SKM-1 (cell line): ENCODE measurements at regions not wholly inside any gene's neighbourhood (a gene's known extent, or its start where the extent isn't known, plus 50 kb on each side); places are given as distances from the start of the nearest gene placed in this dataset.

Source experiments
- DNase-seq: peaks from one replicate; lab custom pipeline; 2025; ENCODE audit not compliant: unreplicated experiment; lab: John Stamatoyannopoulos, UW

DNA sequence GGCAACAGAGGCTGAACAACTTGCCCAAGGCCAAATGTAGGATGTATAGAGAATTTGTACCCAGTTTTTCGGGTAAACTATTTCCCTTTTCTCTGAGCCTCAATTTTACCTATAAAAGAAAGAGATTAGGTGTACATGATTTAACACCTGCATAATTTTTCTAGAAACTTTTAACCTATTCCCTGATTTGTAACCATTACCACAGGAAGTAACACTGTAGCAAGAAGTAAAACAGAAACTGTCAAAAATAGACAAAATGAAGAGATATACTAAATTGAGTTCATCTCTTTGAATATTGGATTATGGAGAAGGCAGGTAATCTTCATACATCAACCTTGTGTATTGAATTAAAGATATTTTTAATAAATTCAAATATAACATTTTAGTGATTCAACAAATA, 136.2 kb downstream of the ZC3H11B start:
- DNase-seq = no peak

- no peak for DNase-seq
Measured at GRCh38 chr1:219476116-219476515, 136.8 kb downstream of the ZC3H11B start.

- no peak for DNase-seq
Measured at GRCh38 chr1:219472596-219472995, 140.3 kb downstream of the ZC3H11B start.

DNA sequence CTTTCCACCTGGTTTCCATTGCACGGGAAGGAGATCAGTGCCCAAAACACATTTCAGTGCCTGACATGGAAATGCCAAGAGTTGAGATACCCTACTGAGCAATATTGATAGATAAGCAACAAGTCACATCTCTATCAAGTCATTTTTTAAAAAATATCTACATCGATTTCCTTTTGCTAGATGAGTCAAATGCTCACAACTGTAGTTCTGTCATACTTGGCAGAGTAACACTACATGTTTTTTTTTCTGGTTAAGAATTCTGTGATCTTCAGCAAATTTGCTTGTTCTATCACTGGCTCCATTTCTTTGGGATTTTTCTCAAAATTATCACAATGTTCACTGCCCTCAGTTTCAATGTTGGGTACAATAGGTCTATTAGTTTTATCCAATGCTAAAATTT, 145.4 kb downstream of the ZC3H11B start:
- DNase-seq = no peak

DNA sequence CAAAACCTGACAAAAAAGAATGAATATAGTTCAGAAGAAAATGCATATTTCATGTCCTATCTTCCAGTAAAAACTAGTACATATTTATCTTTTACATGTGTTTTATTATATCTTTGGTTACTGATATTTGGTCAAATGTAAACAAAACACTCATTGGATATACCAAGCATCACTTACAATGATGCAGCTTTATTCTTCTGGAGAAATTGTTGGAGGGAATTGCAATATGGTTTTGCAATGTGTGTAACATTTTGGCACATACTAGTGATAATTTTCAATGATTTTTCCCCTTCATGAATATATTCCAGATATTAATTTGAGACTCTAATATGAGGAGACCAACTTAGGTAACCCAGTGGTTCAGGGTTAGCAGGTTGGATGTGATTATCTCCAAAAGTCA, 146.1 kb downstream of the ZC3H11B start:
- DNase-seq = no peak

- DNase-seq = no peak
Measured at GRCh38 chr1:219465212-219466093, 147.5 kb downstream of the ZC3H11B start.

- no peak for DNase-seq
Measured at GRCh38 chr1:219463636-219464035, 149.3 kb downstream of the ZC3H11B start.

DNA sequence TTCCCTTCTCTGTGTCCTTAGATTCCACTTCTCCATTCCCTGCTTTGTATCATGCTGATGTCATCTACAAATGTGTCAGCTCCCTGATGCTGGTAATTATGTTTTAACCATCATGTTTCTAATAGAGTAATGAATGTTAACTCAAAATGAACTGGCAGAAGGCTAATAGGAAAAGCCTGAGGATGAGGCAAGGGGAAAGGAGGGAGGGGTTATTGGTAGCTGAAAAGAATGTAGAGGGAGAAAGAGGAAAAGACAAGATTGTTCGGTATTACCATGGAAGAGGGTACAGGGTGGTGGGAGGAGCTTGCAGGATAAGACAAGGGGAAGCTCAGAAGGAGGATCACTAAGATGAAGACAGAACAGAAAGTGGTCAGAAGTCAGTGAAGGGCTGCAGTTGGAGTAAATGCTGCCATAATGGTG, 150.9 kb downstream of the ZC3H11B start:
- DNase-seq = no peak

GRCh38 chr1:219460896-219461815, 151.7 kb downstream of the ZC3H11B start:
- DNase-seq = peak; percentile 98

DNA sequence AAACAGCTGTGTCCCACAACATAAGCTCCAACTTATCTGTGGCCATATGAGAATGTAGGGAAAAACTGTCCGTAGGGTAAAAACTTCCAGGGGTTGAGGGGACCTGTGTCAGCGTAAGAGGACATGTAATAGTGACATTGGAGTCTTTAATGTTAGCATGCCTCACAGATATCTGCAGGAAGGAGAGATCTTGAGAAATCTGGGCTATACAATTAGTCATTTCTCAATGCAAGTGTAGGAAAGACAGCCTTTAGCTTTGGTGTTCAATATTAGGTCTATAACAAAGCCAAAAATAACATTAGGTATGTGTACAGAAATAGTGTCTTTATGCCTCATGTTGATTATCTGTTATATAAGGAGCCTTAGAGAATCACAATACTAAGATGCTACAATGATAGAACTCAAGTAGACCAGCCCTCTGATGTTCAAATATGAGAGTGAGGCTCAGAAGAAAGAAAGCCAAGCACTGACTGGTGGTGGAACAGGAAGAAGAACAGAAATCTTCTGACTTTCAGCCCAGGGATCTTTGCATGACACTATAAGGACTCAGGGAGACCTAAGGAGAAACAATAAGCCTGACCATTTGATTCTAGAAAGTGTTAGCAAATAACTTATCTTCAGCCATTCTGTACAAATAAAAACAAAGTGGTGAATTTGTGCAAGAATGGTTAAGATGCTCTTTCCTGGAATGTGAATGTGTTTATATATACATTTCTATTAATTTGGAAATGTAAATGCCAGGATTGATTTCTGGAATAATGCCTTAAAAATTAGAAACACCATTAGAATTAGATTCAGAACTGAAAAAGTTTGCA, 152.6 kb downstream of the ZC3H11B start:
- DNase-seq = no peak

DNA sequence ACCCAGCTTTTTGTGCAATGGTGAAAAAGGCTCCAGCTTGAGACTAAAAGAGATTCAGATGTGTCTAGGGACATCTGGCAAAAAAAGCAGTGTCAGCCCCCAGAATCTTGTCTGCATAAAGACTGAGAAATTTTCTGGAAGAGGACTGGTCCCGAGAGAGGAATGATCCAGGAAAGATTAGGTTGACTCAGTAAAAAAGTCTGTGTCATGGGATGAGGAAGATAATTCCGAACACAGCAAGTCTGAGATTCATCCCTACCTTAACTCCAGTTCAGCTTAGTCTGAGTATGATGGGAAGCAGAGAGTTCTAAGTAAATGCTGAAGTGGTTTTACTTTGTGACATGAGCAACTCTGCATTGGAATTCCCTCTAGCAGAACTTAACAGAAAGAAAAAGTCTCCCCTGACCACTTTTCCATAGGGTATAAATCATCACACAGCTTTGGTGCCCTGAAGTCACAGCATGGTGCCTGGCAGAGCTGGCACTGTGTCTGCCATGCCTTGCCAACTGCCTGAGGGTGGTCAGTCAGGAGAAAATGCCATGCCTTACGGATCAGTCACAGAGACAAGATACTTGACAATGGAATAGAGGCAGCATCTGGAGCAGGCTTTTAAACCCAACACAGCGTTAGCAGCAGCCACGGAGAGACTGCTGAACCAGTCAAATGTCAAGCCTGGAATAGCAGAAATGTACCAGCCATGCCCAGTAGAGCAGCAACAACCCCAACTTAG, 153.4 kb downstream of the ZC3H11B start:
- no peak for DNase-seq

GRCh38 chr1:219446288-219446687, 166.6 kb downstream of the ZC3H11B start:
- DNase-seq = no peak

GRCh38 chr1:219445864-219446263, 167.0 kb downstream of the ZC3H11B start:
- no peak for DNase-seq

DNA sequence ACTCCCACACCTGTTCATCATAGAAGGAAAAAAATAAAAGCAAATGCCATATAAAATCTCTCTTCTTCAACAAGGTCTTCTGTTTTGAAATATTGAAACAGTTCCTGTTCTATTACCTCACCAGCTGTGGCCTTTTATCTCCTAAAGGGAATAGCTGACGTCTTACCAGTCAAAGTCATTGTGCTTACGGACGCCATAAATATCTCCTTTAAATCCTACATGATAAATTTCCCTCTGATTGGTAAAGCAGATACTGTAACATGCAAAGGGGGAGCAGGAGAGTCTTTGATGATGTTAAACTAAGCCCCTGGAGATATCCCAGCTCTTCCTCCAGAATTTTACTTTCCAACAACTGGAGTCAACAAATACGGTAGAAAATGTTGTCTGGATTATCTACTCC, 168.4 kb downstream of the ZC3H11B start:
- DNase-seq = no peak

DNA sequence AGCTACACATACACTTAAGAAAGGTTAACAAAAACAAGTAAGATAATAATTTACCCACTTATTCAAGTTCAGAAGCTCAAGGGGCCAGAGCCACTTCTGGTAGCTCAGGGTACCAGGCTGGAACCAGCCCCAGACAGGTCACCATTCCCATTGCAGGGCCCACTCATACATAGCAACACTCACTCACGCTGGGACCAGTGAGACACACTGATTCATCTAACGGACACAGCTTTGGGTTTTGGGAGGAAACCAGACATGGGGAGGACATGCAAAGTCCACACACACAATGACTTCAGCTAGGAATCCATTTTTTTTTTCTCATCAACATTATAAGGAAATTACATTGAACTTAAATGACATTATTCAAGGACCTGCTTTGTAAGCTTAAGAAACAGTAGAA, 169.1 kb downstream of the ZC3H11B start:
- no peak for DNase-seq

DNA sequence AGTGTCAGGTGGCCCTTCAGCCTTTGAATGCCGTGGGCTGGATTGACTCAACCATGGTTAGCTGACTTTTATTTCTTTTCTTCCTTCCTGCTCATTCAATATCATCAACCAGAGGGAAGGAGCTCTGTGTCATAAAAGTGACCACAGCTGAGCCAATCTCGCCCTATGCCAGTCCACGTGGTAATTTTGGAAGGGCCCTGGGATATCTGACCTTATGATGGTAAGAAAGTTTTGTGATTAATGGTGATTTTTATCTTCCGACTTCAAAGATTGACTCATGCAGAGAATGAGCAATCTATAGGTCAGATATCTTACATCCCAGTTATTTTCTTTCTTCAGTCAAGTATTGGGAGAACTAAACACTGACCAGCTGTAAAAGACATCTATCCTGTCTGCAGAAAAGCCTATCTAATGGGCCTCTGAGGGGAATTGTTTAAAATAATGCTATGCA, 170.3 kb downstream of the ZC3H11B start:
- no peak for DNase-seq

GRCh38 chr1:219441884-219442283, 171.0 kb downstream of the ZC3H11B start:
- DNase-seq = no peak

DNA sequence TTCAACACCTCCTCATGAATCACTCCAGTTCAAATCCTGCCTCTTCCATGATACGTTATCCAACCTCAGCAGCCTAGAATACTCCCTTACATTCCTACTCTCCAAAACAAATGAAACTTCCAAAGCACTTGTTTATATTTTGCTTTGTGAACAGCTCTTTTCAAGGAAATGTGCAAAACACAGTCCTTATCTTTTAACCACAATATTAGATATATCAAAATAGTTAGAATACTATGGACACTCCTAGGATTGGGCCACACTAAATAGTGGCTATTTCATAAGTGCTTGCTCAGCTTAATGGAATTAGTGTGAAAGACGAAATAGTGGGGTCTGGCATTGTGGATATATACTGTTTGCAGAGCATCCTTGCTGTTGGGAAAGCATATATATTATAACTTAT, 173.5 kb downstream of the ZC3H11B start:
- no peak for DNase-seq

DNA sequence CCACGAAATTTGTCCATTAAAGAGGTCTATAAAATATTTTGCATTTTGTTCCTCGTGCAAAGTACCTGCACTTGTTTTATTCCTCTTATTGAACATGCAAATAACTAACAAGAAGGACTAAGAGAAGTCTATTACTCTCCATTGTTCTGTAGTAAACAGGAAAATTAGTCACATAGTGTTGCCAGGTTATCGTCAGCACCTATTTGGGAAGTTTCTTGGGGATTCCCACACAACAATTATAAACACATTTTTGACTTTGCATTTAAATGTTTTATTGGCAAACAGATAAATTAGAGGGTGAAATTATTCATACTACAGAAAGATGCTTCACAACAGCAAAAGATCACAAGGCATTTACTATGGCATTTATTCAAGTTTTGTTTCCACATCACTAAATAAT, 174.5 kb downstream of the ZC3H11B start:
- no peak for DNase-seq

DNA sequence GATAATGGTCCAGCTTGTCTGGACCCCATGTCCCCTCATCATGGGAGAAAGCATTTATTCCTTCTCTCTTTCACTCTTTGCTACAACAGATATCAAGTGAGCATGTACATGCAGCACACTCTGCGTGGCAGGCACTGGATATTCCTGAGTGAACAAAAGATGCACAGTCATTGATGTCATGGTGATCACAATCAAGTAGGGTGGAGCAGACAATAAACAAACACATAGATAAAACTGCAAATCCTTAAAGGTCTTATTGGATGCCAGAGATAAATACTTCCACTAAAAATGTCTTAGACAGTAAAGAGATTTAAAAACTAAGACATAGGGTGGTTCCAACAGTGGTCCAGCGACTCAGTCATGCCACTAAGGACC, 178.0 kb downstream of the ZC3H11B start:
- no peak for DNase-seq
